ENCODE measurements at regions not wholly inside any gene's neighbourhood (a gene's known extent, or its start where the extent isn't known, plus 50 kb on each side); places are given as distances from the start of the nearest gene placed in this dataset.

DNA sequence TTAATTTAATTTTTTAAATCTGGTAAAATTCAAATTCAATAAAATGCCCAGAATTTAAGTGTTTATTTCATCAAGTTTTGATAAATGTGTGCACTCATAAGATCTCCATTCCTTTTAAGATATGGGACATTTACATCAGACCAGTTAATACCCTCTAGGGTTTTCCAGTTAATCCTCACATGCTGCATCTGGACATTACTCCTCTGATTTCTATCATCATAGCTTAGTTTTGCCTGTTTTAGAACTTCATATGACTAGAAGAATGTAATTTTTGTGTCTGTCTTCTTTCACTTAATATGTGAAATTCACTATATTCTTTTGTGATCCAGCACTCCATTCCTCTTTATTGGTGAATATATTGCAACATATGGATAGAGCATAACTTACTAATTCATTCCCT lies 727.7 kb upstream of the FAM241A start:
- no peaks in the 10 kb centered on the region for H3K4me1 ChIP-seq
- DNase-seq (no peak), ATAC-seq (no peak)
- no peak overlapping the region for H3K27ac ChIP-seq
- intact Hi-C loops (cut with DNase I): no loop called here
- no peak for TF ChIP-seq CTCF (IDR thresholded peaks at IDR 0.05)
- H3K27me3 ChIP-seq: peaks cover 0 to 3% (median 0%) of the 10 kb centered on the region in 7 donors
- no peaks in the 10 kb centered on the region for H3K36me3 ChIP-seq
- no peak overlapping the region for H3K4me3 ChIP-seq
- H3K9me3 ChIP-seq: peaks cover 0 to 8% (median 0%) of the 10 kb centered on the region in 11 donors

DNA sequence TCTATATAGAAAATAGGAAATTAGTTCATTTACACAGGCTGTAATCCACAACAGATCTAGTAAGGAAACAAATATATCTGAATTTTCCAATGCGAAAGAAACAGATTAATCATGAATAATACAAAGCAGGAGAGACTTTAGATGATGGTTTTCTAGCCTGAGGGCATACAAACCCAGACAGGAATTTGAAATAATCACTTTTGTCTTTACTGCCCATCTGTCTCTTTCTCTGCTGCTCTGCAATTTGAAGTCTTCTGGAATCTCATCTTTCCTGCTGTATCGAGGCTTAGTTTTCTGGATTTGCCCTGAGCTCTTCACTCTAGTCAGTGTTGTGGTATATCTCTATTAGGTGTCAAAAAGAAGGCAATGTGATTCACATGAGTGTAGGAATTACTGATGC lies 711.8 kb upstream of the FAM241A start:
- 68 to 81% methylated on average over 2 of the region's 2 CpGs for WGBS, 2 donors
- ATAC-seq: no peak
- H3K4me1 ChIP-seq: no peaks in the 10 kb centered on the region

GRCh38 chr4:111434586-111434985 lies 710.7 kb upstream of the FAM241A start:
- no peak overlapping the region for H3K4me3 ChIP-seq
- 71 to 76% methylated on average over 7 of the region's 7 CpGs for WGBS, 2 donors

More for the DNA sequence above, 711.8 kb upstream of the FAM241A start:
- no peak overlapping the region for H3K27ac ChIP-seq
- H3K27me3 ChIP-seq: no peaks in the 10 kb centered on the region
- no peaks in the 10 kb centered on the region for H3K36me3 ChIP-seq
- peaks cover 0 to 12% (median 0%) of the 10 kb centered on the region in 11 donors for H3K9me3 ChIP-seq
- no peak for TF ChIP-seq CTCF (IDR thresholded peaks at IDR 0.05)
- H3K4me3 ChIP-seq: no peak overlapping the region
- no peak for DNase-seq
- intact Hi-C loops (cut with DNase I): no loop called here

DNA sequence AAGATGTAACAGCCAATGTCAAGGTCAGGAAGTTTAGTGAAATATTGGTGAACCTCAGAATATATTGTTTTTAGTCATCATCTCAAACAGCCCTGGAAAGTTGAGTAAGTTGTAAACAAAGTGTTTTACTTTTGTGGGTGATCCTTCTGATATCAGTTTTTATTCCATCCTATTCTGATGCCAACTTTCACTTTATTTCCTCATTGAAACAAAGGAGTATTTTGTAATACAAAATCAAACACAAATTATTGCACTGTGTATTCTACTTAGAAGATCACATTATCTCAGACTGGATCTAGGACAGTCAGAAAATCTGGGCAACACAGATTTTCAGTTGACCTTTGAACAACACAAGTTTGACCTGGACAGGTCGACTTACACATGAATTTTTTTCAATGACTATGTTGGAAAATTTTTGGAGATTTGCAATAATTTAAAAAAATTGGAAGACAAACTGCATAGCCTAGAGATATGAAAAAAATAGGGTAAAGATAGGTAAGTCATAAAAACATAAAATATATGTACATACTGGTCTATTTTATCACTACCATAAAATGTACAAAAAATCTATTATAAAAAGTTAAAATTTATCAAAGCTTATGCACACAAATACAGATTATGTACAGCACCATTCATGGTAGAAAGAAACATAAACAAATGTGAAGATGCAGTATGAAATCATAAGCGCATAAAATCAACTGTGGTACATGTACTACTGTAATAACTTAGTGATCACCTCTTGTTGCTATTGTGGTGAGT lies 709.1 kb upstream of the FAM241A start:
- DNase-seq (no peak), ATAC-seq (no peak)
- intact Hi-C loops (cut with DNase I): no loop called here
- WGBS, 2 donors: 44 to 76% methylated on average over 2 of the region's 2 CpGs
- Histone ChIP-seq H3K27me3 (no peaks in the 10 kb centered on the region), H3K4me1 (no peaks in the 10 kb centered on the region), H3K36me3 (no peaks in the 10 kb centered on the region), H3K4me3 (no peak overlapping the region), H3K9me3 (peaks cover 0 to 4% (median 0%) of the 10 kb centered on the region in 11 donors), H3K27ac (no peak overlapping the region)
- no peak for TF ChIP-seq CTCF (IDR thresholded peaks at IDR 0.05)

More at GRCh38 chr4:111434586-111434985, 710.7 kb upstream of the FAM241A start:
- ATAC-seq (no peak), DNase-seq (no peak)
- Histone ChIP-seq H3K27me3 (no peaks in the 10 kb centered on the region), H3K27ac (no peak overlapping the region), H3K4me1 (no peaks in the 10 kb centered on the region), H3K36me3 (no peaks in the 10 kb centered on the region), H3K9me3 (peaks cover 0 to 10% (median 0%) of the 10 kb centered on the region in 11 donors)
- intact Hi-C loops (cut with DNase I): no loop called here
- TF ChIP-seq CTCF (IDR thresholded peaks at IDR 0.05): no peak
